ENCODE measurements at regions not wholly inside any gene's neighbourhood (a gene's known extent, or its start where the extent isn't known, plus 50 kb on each side); places are given as distances from the start of the nearest gene placed in this dataset.
"Not testable (repeated sequence)": the region's sequence is repeated elsewhere in the genome, so short reads cannot be mapped to it uniquely, and the experiment has no call there.

- H3K9ac ChIP-seq; H2AFZ ChIP-seq (ENCODE audit: low read depth); H3K27ac ChIP-seq; H3K36me3 ChIP-seq (ENCODE audit: insufficient read depth); H3K79me2 ChIP-seq (ENCODE audit: insufficient read depth, low read depth); H3K4me2 ChIP-seq; H4K20me1 ChIP-seq (ENCODE audit: insufficient read depth); H3K4me3 ChIP-seq (IDR thresholded peaks at IDR 0.05; ENCODE audit: insufficient read depth, low read depth, low read length); H3K27me3 ChIP-seq (ENCODE audit: insufficient read depth, low read depth); H3K4me1 ChIP-seq (ENCODE audit: low read depth, poor library complexity, severe bottlenecking): not testable (repeated sequence)
Observed at GRCh38 chr1:161454865-161455707, 50.2 kb upstream of the FCGR2A start.

- not testable (repeated sequence) for H3K79me2 ChIP-seq (ENCODE audit: insufficient read depth, low read depth); H2AFZ ChIP-seq (ENCODE audit: low read depth); H3K36me3 ChIP-seq (ENCODE audit: insufficient read depth); H3K27ac ChIP-seq; H3K4me1 ChIP-seq (ENCODE audit: low read depth, poor library complexity, severe bottlenecking); H4K20me1 ChIP-seq (ENCODE audit: insufficient read depth); H3K4me3 ChIP-seq (IDR thresholded peaks at IDR 0.05; ENCODE audit: insufficient read depth, low read depth, low read length); H3K27me3 ChIP-seq (ENCODE audit: insufficient read depth, low read depth); H3K4me2 ChIP-seq; H3K9ac ChIP-seq
Observed at GRCh38 chr1:161453950-161454864, 51.0 kb upstream of the FCGR2A start.

- H3K36me3 ChIP-seq (ENCODE audit: insufficient read depth); H3K4me3 ChIP-seq (IDR thresholded peaks at IDR 0.05; ENCODE audit: insufficient read depth, low read depth, low read length); H3K4me1 ChIP-seq (ENCODE audit: low read depth, poor library complexity, severe bottlenecking); H3K27ac ChIP-seq; H2AFZ ChIP-seq (ENCODE audit: low read depth); H3K9ac ChIP-seq; H4K20me1 ChIP-seq (ENCODE audit: insufficient read depth); H3K79me2 ChIP-seq (ENCODE audit: insufficient read depth, low read depth); H3K27me3 ChIP-seq (ENCODE audit: insufficient read depth, low read depth); H3K4me2 ChIP-seq: not testable (repeated sequence)
Observed at GRCh38 chr1:161451698-161452348, 53.4 kb upstream of the FCGR2A start.

- H3K27ac ChIP-seq: not testable (repeated sequence)
Observed at GRCh38 chr1:161447760-161448332, 57.4 kb upstream of the FCGR2A start.

GRCh38 chr1:161447040-161447759 lies 58.1 kb upstream of the FCGR2A start:
- not testable (repeated sequence) for H3K4me2 ChIP-seq; H3K4me3 ChIP-seq (IDR thresholded peaks at IDR 0.05; ENCODE audit: insufficient read depth, low read depth, low read length); H3K79me2 ChIP-seq (ENCODE audit: insufficient read depth, low read depth); H4K20me1 ChIP-seq (ENCODE audit: insufficient read depth); H3K36me3 ChIP-seq (ENCODE audit: insufficient read depth); H3K4me1 ChIP-seq (ENCODE audit: low read depth, poor library complexity, severe bottlenecking); H3K9ac ChIP-seq; H3K27me3 ChIP-seq (ENCODE audit: insufficient read depth, low read depth); H2AFZ ChIP-seq (ENCODE audit: low read depth); H3K27ac ChIP-seq

More at GRCh38 chr1:161447760-161448332, 57.4 kb upstream of the FCGR2A start:
- H3K36me3 ChIP-seq (ENCODE audit: insufficient read depth); H2AFZ ChIP-seq (ENCODE audit: low read depth); H3K4me2 ChIP-seq; H4K20me1 ChIP-seq (ENCODE audit: insufficient read depth); H3K4me1 ChIP-seq (ENCODE audit: low read depth, poor library complexity, severe bottlenecking); H3K27me3 ChIP-seq (ENCODE audit: insufficient read depth, low read depth); H3K79me2 ChIP-seq (ENCODE audit: insufficient read depth, low read depth); H3K4me3 ChIP-seq (IDR thresholded peaks at IDR 0.05; ENCODE audit: insufficient read depth, low read depth, low read length); H3K9ac ChIP-seq: not testable (repeated sequence)

- not testable (repeated sequence) for H3K9ac ChIP-seq; H3K36me3 ChIP-seq (ENCODE audit: insufficient read depth); H3K4me1 ChIP-seq (ENCODE audit: low read depth, poor library complexity, severe bottlenecking); H3K79me2 ChIP-seq (ENCODE audit: insufficient read depth, low read depth); H3K4me2 ChIP-seq; H3K27me3 ChIP-seq (ENCODE audit: insufficient read depth, low read depth); H3K27ac ChIP-seq; H4K20me1 ChIP-seq (ENCODE audit: insufficient read depth); H3K4me3 ChIP-seq (IDR thresholded peaks at IDR 0.05; ENCODE audit: insufficient read depth, low read depth, low read length); H2AFZ ChIP-seq (ENCODE audit: low read depth)
Observed at GRCh38 chr1:161444725-161445124, 60.5 kb upstream of the FCGR2A start.

- not testable (repeated sequence) for H3K9ac ChIP-seq; H3K4me1 ChIP-seq (ENCODE audit: low read depth, poor library complexity, severe bottlenecking); H3K27me3 ChIP-seq (ENCODE audit: insufficient read depth, low read depth); H3K79me2 ChIP-seq (ENCODE audit: insufficient read depth, low read depth); H3K4me2 ChIP-seq; H3K36me3 ChIP-seq (ENCODE audit: insufficient read depth); H4K20me1 ChIP-seq (ENCODE audit: insufficient read depth); H2AFZ ChIP-seq (ENCODE audit: low read depth); H3K27ac ChIP-seq; H3K4me3 ChIP-seq (IDR thresholded peaks at IDR 0.05; ENCODE audit: insufficient read depth, low read depth, low read length)
Observed at GRCh38 chr1:161444255-161444654, 61.0 kb upstream of the FCGR2A start.

Data from KMS-11 (cell line).